Stomach (tissue), 6 donors: ENCODE measurements at regions not wholly inside any gene's neighbourhood (a gene's known extent, or its start where the extent isn't known, plus 50 kb on each side); places are given as distances from the start of the nearest gene placed in this dataset.

Source experiments
- DNase-seq, 2 donors: peaks; one replicate each; pipeline versions ENCODE4 v3.0.0 to v3.0.0-alpha.2; 2013 to 2019
- H3K27ac ChIP-seq, 5 donors: fragments of 200-600 bp in 4 of 5; sonication (generic) in 4 of 5; one replicate each; pipeline ENCODE4 v1.5.1; 2013 to 2019; ENCODE audit warnings: mild to moderate bottlenecking in 1 of 5, moderate library complexity in 1 of 5
- H3K27me3 ChIP-seq, 3 donors: fragments of 200-600 bp; sonication (generic); one replicate each; pipeline ENCODE4 v1.5.1; 2017 to 2019; ENCODE audit warnings: mixed run types in 1 of 3
- H3K36me3 ChIP-seq, 4 donors: fragments of 200-600 bp; sonication (generic); 1 replicate in 3 of 4; 2 replicates in 1 of 4; pipeline ENCODE4 v1.5.1; 2016 to 2019
- H3K4me1 ChIP-seq, 4 donors: fragments of 200-600 bp; sonication (generic); one replicate each; pipeline ENCODE4 v1.5.1; 2016 to 2019
- H3K4me3 ChIP-seq, 4 donors: fragments of 200-600 bp; sonication (generic) in 3 of 4; one replicate each; pipeline ENCODE4 v1.5.1; 2016 to 2019; ENCODE audit warnings: mild to moderate bottlenecking in 1 of 4
- H3K9me3 ChIP-seq, 4 donors: fragments of 200-600 bp; sonication (generic); one replicate each; pipeline ENCODE4 v1.5.1; 2016 to 2019
- EP300 ChIP-seq: sonication (generic); formaldehyde crosslinking; IDR thresholded peaks from one replicate; pipeline ENCODE4 v1.6.1; 2017; ENCODE audit warnings: antibody characterized with exemption
- POLR2A ChIP-seq, 4 donors: fragments of 450-650 bp; IDR thresholded peaks; one replicate each; pipeline ENCODE4 v1.6.1; 2016; ENCODE audit warnings: antibody characterized with exemption in 4 of 4, control low read depth in 2 of 4, mild to moderate bottlenecking in 1 of 4, moderate library complexity in 1 of 4
- POLR2AphosphoS5 ChIP-seq, 3 donors: sonication (generic); formaldehyde crosslinking; IDR thresholded peaks; one replicate each; pipeline ENCODE4 v1.6.1; 2016; ENCODE audit warnings: antibody characterized with exemption in 3 of 3
- intact Hi-C: fragments of 100-400 bp; cut with DNase I; formaldehyde crosslinking; loops from one replicate; pipeline ENCODE4 v1.15.1; 2023; ENCODE audit warnings: low total_unique reads
- TF ChIP-seq, protein P1 (sequence below), 7 experiments: fragments of 450-650 bp in 4 of 7; fragments of 200-600 bp in 3 of 7; sonication (generic) in 3 of 7; IDR thresholded peaks; one replicate each; pipeline ENCODE4 v1.5.1; 2016 to 2019; ENCODE audit warnings: antibody characterized with exemption in 7 of 7, control low read depth in 2 of 7, mild to moderate bottlenecking in 1 of 7
- donor health status: Bipolar disorder and iron deficiency.

DNA sequence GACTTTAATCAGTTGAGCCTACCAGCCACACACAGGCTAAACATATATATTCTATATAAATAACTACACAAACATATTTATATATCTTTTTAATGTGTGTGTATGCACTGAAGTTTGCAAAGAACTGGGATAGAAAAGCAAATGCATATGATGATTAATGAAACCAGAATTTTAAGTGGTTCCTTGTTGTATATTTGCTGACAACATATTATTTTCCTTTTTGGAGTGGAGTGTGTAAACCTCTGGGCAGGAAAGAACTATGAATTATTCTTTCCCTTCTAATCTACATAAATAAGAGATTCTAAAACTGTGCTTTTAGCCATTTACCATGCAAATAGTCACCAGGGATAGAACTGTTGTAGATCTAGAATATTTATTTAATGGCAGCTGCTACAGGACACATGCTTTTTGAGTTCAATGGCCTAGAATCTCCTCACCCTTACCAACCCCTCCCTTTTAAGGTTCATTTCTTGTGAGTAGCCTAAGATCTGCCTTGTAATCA is 187.6 kb downstream of the BACH1 start:
- no peaks in the 10 kb centered on the region for H3K27me3 ChIP-seq
- intact Hi-C loops = no loop called here

More for the DNA sequence above, 187.6 kb downstream of the BACH1 start:
- no peaks in the 10 kb centered on the region for H3K36me3 ChIP-seq
- no peak overlapping the region for H3K27ac ChIP-seq
- H3K4me1 ChIP-seq = no peaks in the 10 kb centered on the region
- DNase-seq = no peak
- no peak overlapping the region for H3K4me3 ChIP-seq
- no peaks in the 10 kb centered on the region for H3K9me3 ChIP-seq
- TF ChIP-seq POLR2A (IDR thresholded peaks at IDR 0.05) (no peak), EP300 (no peak), POLR2AphosphoS5 (IDR thresholded peaks at IDR 0.05) (no peak)
- TF ChIP-seq, protein P1, sequence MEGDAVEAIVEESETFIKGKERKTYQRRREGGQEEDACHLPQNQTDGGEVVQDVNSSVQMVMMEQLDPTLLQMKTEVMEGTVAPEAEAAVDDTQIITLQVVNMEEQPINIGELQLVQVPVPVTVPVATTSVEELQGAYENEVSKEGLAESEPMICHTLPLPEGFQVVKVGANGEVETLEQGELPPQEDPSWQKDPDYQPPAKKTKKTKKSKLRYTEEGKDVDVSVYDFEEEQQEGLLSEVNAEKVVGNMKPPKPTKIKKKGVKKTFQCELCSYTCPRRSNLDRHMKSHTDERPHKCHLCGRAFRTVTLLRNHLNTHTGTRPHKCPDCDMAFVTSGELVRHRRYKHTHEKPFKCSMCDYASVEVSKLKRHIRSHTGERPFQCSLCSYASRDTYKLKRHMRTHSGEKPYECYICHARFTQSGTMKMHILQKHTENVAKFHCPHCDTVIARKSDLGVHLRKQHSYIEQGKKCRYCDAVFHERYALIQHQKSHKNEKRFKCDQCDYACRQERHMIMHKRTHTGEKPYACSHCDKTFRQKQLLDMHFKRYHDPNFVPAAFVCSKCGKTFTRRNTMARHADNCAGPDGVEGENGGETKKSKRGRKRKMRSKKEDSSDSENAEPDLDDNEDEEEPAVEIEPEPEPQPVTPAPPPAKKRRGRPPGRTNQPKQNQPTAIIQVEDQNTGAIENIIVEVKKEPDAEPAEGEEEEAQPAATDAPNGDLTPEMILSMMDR (IDR thresholded peaks at IDR 0.05) = no peak
